NCI-H1417 (cell line): ENCODE measurements at regions not wholly inside any gene's neighbourhood (a gene's known extent, or its start where the extent isn't known, plus 50 kb on each side); places are given as distances from the start of the nearest gene placed in this dataset.
"Not testable (repeated sequence)": the region's sequence is repeated elsewhere in the genome, so short reads cannot be mapped to it uniquely, and the experiment has no call there.

Experiments used
- DNase-seq, 3 experiments: peaks; one replicate each; lab custom pipeline; 2025; lab: John Stamatoyannopoulos, UW

- DNase-seq, result no peak
These were observed 1096.0 kb upstream of the FLRT2 start for GRCh38 chr14:84433961-84434360.

DNA sequence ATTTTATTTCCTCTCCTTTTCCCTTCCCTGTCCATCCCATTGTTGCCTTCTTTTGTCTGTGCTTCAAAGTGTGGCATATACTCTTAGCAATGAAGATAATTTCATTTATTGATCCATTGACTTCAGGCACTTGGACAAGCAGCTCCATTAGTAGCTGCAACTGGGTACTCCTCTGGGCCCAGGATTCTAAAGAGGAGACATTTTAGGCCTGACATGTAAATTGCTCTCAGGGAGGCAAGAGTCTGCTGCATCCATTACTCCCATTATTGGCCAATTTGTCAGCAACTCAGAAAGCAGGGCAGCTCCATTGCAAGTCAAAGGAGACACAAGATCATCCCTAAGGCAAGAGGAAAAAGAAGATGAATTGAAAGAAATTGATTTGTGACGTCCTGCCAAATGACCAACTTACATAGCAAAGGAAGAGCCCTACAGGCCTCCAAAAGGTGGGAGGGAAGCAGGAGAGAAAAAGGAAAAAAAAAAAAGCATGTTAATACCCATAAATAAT is 1094.1 kb upstream of the FLRT2 start:
- DNase-seq, result no peak

GRCh38 chr14:84436528-84436927 is 1093.4 kb upstream of the FLRT2 start:
- peak in 1 of 3 experiments; percentile 41 for DNase-seq

- peak in 1 of 3 experiments; percentile 48 for DNase-seq
These were observed 1087.4 kb upstream of the FLRT2 start for GRCh38 chr14:84442521-84442920.

DNA sequence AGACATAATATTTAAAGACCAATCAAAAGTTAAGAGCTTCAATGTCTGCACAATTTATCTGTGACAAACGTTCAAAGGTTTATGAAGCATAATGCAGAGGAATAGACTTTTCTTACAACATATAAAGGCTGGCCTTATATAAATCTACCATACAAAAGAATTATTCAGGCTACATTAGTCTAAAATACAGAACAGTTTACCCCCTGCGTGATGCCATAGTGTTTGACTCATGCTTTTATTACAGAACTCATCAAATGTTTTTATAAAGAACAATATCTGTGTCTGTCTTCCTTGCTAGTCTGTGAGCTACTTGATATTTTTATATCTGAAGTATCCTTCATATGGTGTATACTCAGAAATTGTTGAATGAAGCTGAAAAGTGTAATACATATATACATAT is 1084.5 kb upstream of the FLRT2 start:
- DNase-seq, result no peak

- DNase-seq, result no peak
These were observed 1083.7 kb upstream of the FLRT2 start for GRCh38 chr14:84446250-84446649.

GRCh38 chr14:84453307-84453950 is 1076.5 kb upstream of the FLRT2 start:
- no peak for DNase-seq

- DNase-seq, result no peak
These were observed 1075.8 kb upstream of the FLRT2 start for GRCh38 chr14:84454114-84454513.

DNA sequence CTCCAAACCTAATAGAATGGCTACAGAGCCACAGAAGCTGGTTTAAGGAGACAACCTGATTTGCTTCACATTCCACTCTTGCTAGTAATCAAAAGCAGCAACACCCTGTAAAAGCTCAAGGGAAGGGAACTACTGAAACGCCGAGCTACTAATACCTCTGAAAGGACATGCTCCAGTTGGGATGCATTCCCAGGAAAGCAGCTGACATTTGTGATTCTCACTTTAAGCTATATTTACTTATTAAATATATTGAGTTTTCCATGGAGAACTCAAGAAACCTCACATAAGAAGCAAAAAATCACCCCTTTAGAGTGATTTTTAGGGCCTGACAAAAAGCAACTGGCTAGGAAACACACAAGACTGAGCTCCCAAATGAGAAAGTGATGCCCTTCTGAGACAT is 1073.0 kb upstream of the FLRT2 start:
- DNase-seq, result no peak

DNA sequence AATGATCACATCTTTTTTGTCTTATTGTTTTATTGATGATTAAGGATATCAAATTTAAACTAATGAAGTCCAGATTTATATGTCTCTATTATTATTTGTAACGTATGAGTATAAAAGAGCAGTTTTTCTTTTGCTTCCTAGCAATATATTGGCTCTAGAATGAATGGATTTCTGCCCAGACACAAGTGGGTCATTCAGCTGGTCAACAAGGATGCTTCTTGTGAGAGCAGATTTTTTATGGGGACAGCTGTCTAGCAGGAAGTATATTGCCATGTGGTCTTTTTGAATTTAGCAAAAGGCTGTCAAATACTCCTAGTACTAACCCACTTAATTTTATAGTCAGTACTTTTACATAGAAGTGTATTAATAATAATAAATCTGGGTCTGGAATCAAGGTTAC is 1071.1 kb upstream of the FLRT2 start:
- DNase-seq, result peak in 2 of 3 experiments; percentile 23 to 41

DNA sequence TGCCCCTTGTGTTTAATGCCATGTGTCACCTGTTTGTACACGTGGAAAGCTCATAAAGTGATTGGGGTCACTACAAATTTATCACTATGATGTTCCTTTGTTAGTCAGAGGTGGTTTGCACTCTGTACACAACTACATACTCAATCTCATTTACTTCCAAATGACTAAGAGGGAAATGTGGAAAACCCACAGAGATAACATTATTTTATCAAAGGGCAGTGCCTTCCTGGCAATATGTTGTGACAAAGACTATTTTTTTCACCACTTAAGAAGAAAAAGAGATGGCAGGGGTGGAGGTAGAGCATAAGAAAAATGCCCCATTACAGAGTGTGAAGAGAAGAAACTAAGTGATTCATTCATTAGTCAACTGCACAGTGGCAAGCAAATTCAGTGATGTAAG is 1064.1 kb upstream of the FLRT2 start:
- DNase-seq, result no peak

DNA sequence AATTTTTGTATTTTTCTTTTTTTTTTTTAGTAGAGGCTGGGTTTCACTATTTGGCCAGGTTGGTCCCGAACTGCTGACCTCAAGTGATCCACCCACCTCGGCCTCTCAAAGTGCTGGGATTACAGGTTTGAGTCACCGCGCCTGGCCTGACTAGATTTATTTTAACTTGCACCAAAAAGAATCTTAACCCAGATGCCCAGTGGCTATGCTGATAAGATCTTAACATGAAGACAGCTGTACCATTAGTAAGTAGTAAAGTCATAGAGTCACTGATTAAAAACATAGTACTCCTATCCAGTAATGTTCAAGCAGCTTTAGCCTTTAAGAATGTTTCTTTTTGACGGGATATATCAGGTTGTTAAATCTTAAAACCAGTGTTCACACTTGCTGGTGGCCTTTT is 1061.8 kb upstream of the FLRT2 start:
- no peak for DNase-seq

DNA sequence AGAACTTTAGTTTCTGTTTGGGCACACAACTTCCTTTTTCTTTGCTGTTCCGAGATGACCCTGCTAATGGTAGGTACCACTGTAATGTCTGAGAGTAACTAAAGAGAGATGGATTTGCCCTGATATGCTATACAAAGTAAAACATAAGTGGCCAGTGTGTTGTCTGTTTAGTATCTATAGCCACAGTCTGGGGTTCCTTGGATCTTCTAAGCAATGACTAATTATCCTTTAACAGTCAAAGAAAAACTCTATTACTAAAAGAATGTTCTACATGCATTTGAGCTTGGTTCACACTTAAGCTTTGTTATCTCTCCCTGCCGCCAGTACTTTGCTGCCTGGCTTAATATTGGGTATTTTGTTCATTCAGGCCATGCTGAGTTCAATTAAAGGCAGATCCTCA is 1051.9 kb upstream of the FLRT2 start:
- DNase-seq, result no peak

DNA sequence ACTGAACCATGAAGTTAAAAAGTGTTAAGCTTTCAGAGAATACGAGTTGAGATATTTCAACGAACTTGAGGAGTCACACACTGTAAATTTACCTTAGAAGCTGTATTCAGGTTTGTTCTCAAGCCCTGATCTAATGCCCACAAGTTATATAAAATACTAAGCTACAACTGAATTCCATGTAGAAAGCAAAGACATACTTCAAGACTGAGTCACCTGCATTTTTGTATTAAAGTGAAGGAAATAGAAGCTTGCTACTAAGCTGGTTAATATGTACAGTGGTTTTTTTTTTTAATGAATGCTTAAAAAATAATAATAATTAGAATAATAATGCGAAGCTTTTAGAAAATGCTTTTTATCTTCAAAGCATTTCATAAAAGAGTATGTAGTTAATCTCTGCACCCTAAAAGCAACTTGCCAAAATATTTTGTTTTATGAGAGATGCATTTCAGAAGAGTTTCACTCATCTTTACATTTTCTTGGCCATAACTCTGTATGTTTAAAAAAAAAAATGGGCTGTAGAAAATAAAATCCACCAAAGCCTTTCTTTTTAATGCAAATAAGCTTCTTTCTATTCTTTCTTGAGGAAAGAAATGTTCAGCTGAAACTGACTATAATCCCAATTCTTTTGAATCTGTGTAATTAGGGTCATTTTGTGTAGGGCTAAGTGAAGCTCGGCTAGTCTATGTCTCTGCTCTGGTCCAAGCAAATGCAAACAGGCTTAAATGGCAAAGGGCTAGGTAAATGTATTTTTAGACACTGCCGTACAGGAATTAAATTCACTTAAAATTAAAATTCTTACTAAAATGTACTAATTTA is 1047.5 kb upstream of the FLRT2 start:
- no peak for DNase-seq

GRCh38 chr14:84483072-84483420 is 1046.9 kb upstream of the FLRT2 start:
- DNase-seq, result no peak

DNA sequence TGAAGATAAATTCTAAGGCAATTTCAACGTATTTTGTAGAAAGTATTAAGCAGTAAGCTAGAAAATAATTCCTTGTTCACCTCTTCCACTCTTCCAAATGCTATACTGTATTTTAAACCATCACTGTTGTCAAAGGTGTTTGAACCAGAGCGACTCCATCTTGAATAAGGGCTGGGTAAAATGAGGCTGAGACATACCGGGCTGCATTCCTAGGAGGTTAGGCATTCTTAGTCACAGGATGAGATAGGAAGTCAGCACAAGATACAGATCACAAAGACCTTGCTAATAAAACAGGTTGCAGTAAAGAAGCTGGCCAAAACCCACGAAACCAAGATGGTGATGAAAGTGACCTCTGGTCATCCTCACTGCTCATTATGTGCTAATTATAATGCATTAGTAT is 1045.7 kb upstream of the FLRT2 start:
- not testable (repeated sequence) for DNase-seq

DNA sequence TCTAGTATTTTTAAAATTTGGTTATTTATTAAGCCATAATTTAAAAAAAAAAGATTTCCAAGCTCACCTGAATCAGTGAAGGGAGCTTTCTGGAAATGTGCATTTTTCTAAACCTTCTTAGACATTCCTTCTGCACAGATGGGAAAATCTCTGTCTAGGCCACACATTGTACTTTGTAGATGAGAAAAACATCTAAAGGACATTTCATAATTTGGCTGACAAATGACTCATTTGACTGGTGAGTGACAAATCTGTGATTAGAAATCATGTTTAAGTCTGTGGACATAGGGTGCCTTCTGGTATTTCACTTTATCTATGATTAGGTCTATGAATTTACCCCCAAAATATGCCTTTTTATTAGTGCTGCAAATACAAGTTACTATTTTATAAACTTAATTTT is 1044.9 kb upstream of the FLRT2 start:
- no peak for DNase-seq

GRCh38 chr14:84490081-84490480 is 1039.9 kb upstream of the FLRT2 start:
- DNase-seq, result no peak

- no peak for DNase-seq
These were observed 1037.3 kb upstream of the FLRT2 start for GRCh38 chr14:84492685-84493084.

DNA sequence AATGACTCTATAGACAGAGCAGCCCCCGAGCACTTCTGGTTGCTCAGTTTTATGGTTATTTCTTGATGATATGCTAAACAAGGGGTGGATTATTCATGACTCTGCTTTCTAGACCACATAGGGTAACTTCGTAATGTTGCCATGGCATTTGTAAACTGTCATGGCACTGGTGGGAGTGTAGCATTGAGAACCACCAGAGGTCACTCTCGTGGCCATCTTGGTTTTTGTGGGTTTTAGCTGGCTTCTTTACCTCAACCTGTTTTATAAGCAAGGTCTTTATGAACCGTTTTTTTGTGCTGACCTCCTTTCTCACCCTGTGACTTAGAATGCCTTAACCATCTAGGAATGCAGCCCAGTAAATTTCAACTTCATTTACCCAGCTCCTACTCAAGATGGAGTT is 1036.2 kb upstream of the FLRT2 start:
- no peak for DNase-seq

DNA sequence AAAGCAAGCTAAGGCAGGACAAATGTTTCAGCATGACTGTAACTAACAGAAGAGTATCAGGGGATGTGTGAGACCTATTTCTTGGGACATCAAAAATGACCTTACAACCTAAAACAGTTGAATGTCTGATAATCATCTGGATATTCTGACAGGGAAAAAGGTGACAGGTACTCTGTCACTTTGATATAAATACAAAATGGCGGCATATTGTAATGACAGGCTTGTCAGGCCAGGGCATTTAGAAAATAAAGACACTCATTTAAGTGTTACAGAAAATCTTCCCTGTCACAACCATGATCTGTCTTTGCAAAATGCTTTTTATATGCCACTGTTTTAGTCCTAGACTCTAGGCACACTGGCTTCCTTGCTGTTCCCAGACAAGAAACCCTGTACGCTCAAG is 1033.3 kb upstream of the FLRT2 start:
- DNase-seq, result no peak

GRCh38 chr14:84512823-84513222 is 1017.1 kb upstream of the FLRT2 start:
- not testable (repeated sequence) for DNase-seq

- DNase-seq, result no peak
These were observed 1010.1 kb upstream of the FLRT2 start for GRCh38 chr14:84519836-84520235.
